RWPE1 (cell line): ENCODE measurements at regions not wholly inside any gene's neighbourhood (a gene's known extent, or its start where the extent isn't known, plus 50 kb on each side); places are given as distances from the start of the nearest gene placed in this dataset.

Source experiments
- CTCF ChIA-PET: fragments of 350-600 bp; sonication (Branson Sonifier 250); formaldehyde crosslinking; extraction: SDS; loops from one replicate; lab custom pipeline; 2021; lab: Yijun Ruan, JAX
- POLR2A ChIA-PET: fragments of 400-600 bp; formaldehyde crosslinking; extraction: SDS; loops from one replicate; lab custom pipeline; 2020; ENCODE audit warnings: antibody characterized with exemption; ENCODE audit not compliant: low non-redundant PET; lab: Yijun Ruan, JAX
- DNase-seq: peaks from one replicate; pipeline ENCODE4 v3.0.0; 2012; ENCODE audit warnings: low spot score
- H3K27ac ChIP-seq: fragments of 450-650 bp; 2 replicates; pipeline ENCODE4 v1.5.1; 2017
- TF ChIP-seq, protein P1 (sequence below): fragments of 450-650 bp; conservative IDR thresholded peaks from 2 replicates; pipeline ENCODE4 v1.5.1; 2017; ENCODE audit warnings: low read depth, mild to moderate bottlenecking

DNA sequence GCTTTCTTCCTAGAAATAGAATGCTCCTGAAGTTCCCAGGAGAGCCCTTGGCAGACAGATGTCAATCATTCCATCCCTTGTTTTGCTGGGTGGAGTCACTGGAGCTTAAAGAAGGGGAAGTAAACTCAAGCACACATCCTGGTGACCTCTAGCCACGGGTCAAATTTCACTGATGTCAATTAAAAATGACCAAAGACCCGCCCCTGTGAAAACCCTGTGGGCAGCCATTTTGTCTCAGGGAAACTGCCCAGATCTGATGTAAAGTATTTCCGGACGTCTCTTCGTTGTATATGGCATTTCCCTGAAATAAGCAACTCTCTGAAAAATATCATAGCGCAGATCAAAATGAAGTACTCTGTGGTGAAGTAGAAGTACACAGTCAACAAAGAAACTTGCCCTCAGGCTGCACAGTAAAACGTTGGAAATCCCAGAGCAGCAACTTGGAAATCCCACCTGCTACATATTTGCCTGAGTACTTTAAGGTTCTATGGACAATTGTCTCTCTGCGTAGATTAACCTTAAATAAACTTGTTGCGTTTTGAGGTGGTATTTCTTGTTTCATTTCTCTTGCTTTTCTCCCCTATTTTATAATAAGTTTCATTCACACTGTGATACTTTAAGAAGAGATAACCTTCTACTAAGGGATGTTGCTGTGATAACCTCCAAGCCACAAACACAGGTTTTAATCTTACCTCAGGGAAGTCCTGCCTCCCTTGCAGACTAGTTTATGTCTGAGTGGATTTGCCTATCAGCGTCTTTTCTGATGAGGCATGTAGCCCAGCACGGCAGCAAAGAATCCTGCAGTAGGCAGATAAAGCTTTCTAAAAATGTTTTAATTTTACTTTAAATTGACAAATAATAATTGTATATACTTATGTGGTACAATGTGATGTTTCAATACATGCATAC, 60.9 kb upstream of the PIP5K1B start:
- DNase-seq, result no peak
- ChIA-PET CTCF (interaction anchor here (0.7 kb wide), 1 partner anchor 227 kb away, joined by 3 read pairs; no protein-coding TSS in a partner anchor), POLR2A (no interaction called here)
- TF ChIP-seq, protein P1, sequence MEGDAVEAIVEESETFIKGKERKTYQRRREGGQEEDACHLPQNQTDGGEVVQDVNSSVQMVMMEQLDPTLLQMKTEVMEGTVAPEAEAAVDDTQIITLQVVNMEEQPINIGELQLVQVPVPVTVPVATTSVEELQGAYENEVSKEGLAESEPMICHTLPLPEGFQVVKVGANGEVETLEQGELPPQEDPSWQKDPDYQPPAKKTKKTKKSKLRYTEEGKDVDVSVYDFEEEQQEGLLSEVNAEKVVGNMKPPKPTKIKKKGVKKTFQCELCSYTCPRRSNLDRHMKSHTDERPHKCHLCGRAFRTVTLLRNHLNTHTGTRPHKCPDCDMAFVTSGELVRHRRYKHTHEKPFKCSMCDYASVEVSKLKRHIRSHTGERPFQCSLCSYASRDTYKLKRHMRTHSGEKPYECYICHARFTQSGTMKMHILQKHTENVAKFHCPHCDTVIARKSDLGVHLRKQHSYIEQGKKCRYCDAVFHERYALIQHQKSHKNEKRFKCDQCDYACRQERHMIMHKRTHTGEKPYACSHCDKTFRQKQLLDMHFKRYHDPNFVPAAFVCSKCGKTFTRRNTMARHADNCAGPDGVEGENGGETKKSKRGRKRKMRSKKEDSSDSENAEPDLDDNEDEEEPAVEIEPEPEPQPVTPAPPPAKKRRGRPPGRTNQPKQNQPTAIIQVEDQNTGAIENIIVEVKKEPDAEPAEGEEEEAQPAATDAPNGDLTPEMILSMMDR, result no peak
- H3K27ac ChIP-seq, result no peak overlapping the region

DNA sequence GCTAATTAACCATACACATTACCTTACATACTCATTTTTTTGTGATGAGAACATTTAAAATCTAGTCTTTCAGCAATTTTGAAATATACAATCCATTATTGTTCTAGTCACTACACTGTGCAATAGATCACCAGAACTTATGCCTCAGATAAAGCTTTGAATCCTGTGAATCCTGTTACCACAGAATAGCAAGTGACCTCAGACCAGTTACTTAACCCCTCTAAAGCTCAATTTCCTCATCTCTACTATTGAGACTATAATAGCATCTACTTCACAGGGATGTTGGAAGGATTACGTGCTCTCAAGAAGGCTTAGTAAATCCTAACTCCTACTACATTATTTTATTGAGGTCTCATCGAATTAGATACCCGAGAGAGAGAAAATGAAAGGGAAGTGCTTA, 60.2 kb upstream of the PIP5K1B start:
- TF ChIP-seq, protein P1, result no peak
- ChIA-PET POLR2A (no interaction called here), CTCF (no interaction called here)
- H3K27ac ChIP-seq, result no peak overlapping the region
- DNase-seq, result no peak

DNA sequence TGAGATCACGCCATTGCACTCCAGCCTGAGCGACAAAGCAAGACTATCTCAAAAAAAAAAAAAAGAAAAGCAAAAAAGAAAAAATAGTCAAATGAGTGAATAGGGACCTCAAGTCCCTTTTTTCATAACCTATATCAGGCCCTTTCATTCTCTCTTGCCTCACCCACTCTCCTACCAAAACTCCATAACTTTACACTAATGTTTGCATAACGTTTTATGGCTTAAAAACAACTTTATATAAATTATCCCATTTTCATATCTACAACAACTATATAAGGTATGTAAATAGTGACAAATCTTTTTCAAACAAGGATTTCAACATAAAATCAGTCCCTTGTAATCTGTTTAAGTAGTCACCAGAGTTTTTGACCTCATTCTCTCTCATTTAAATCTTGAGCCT, 56.9 kb upstream of the PIP5K1B start:
- TF ChIP-seq, protein P1, result no peak
- CTCF ChIA-PET, result no interaction called here
- POLR2A ChIA-PET, result no interaction called here
- no peak for DNase-seq
- H3K27ac ChIP-seq, result no peak overlapping the region

DNA sequence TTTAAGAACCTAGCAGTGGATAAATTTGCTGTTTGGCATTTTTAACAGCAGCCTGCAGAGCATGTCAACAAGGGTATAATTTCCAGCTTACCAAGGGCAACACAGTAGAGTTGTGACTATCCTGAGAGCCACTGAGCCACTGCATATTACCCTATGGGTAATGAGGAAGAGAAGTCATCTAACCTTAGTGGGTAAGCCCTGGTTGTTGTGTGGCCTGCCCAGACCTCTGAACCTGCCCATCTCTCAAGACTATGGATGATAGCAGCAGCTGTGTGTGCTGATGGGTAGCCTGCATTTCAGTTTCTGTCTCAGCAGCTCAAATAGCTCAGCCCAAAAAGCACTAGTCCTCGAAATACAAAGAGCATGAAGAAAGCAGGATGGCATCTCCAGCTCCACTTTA, 56.1 kb upstream of the PIP5K1B start:
- ChIA-PET CTCF (no interaction called here), POLR2A (no interaction called here)
- no peak for DNase-seq
- TF ChIP-seq, protein P1, result no peak
- H3K27ac ChIP-seq, result no peak overlapping the region

DNA sequence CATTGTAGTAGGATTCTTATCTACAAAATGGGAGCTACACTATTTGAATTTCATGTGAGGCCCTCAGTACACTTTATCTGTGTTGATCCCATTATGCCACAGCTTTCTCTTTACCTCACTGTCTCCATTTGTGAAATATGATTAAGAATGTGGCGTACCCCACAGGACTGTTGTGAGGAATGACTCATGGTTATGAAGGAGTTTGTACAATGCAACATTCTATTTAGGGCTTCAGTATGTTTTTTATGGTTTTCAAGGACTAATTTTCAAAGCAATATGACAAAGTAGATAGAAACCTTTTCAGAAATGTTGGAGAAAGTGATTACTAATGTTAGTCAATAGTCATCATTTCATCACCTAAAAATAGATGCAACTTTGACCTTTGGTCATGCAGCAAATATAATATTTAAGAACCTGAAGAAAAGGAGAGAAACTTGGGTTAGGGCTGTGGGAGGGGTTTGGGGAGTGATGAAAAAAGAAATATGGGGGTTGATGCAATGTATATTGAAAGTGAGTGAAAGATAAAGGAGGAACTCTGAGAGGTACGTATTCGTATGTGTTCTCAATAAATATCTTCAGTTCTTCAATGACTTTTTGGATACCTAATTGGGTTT, 53.7 kb upstream of the PIP5K1B start:
- H3K27ac ChIP-seq, result no peak overlapping the region
- CTCF ChIA-PET, result no interaction called here
- TF ChIP-seq, protein P1, result no peak
- POLR2A ChIA-PET, result no interaction called here
- no peak for DNase-seq

DNA sequence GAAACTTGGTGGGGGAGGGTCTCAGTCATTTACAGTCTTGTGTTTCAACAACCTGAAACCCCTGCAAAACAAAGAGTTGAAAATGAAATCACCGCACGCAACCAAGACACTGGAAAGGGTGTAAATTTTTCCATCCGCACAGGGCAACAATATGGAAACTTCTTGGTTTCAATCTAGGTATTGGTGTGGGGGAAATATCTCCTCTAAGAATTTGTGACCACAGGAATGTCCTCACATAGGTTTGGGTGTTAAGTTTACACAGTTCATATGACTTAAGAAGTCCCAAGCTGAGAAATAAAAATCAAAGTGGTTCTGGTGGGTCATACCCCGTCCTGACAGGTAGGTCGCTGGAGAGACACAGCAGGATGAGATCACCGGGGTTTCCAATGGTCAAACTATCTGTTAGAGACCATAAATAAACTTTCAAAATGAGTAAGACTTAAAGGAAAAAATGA, 51.9 kb upstream of the PIP5K1B start:
- ChIA-PET POLR2A (no interaction called here), CTCF (no interaction called here)

More for the DNA sequence above, 51.9 kb upstream of the PIP5K1B start:
- no peak overlapping the region for H3K27ac ChIP-seq
- TF ChIP-seq, protein P1, result no peak
- DNase-seq, result no peak
